ENCODE measurements at regions not wholly inside any gene's neighbourhood (a gene's known extent, or its start where the extent isn't known, plus 50 kb on each side); places are given as distances from the start of the nearest gene placed in this dataset.
"Not testable (repeated sequence)": the region's sequence is repeated elsewhere in the genome, so short reads cannot be mapped to it uniquely, and the experiment has no call there.

- Histone ChIP-seq H3K27ac (no peak overlapping the region), H3K9me3 (peaks cover 0 to 1% (median under 1%) of the 10 kb centered on the region in 8 donors), H3K4me3 (no peak overlapping the region), H3K36me3 (no peaks in the 10 kb centered on the region), H3K27me3 (replicated peaks in 1 of 7) (peaks cover 0 to 48% (median 0%) of the 10 kb centered on the region in 7 donors), H3K4me1 (no peaks in the 10 kb centered on the region)
- intact Hi-C loops (cut with DNase I; ENCODE audit: low total_unique reads), result no loop called here
- 65 to 76% (median 74%) methylated on average over 6 of the region's 6 CpGs for WGBS, 5 donors
- TF ChIP-seq POLR2AphosphoS5 (IDR thresholded peaks at IDR 0.05) (no peak), POLR2A (IDR thresholded peaks at IDR 0.05) (no peak), CTCF (IDR thresholded peaks at IDR 0.05 in 8 of 11, conservative IDR thresholded peaks at IDR 0.05 in 3 of 11) (no peak)
- no peak for DNase-seq
Observed at GRCh38 chr17:45667591-45668171, 116.4 kb upstream of the CRHR1 start.

- TF ChIP-seq CTCF (IDR thresholded peaks at IDR 0.05 in 8 of 11, conservative IDR thresholded peaks at IDR 0.05 in 3 of 11), result no peak
- no peak for TF ChIP-seq POLR2A (IDR thresholded peaks at IDR 0.05)
- TF ChIP-seq POLR2AphosphoS5 (IDR thresholded peaks at IDR 0.05), result no peak
- Histone ChIP-seq H3K4me3 (no peak overlapping the region), H3K9me3 (no peaks in the 10 kb centered on the region), H3K4me1 (no peaks in the 10 kb centered on the region), H3K27me3 (replicated peaks in 1 of 7) (peaks cover 0 to 47% (median 0%) of the 10 kb centered on the region in 7 donors), H3K36me3 (no peaks in the 10 kb centered on the region), H3K27ac (no peak overlapping the region)
- DNase-seq, result no peak
- intact Hi-C loops (cut with DNase I; ENCODE audit: low total_unique reads), result no loop called here
- WGBS, 5 donors, result 80 to 84% (median 82%) methylated on average over 4 of the region's 4 CpGs
Observed at GRCh38 chr17:45668316-45668715, 115.8 kb upstream of the CRHR1 start.

GRCh38 chr17:45672301-45672700 lies 111.8 kb upstream of the CRHR1 start:
- Histone ChIP-seq H3K4me3 (no peak overlapping the region), H3K27ac (no peak overlapping the region), H3K4me1 (no peaks in the 10 kb centered on the region), H3K27me3 (replicated peaks in 1 of 7) (peaks cover 0 to 24% (median 0%) of the 10 kb centered on the region in 7 donors), H3K9me3 (peaks cover 0 to 14% (median 2%) of the 10 kb centered on the region in 8 donors), H3K36me3 (no peaks in the 10 kb centered on the region)
- TF ChIP-seq CTCF (IDR thresholded peaks at IDR 0.05 in 8 of 11, conservative IDR thresholded peaks at IDR 0.05 in 3 of 11) (no peak), POLR2A (IDR thresholded peaks at IDR 0.05) (no peak), POLR2AphosphoS5 (IDR thresholded peaks at IDR 0.05) (no peak)
- DNase-seq, result no peak
- WGBS, 5 donors, result 72 to 80% (median 75%) methylated on average over 15 to 16 of the region's 16 CpGs
- intact Hi-C loops (cut with DNase I; ENCODE audit: low total_unique reads), result no loop called here

GRCh38 chr17:45672792-45673191 lies 111.3 kb upstream of the CRHR1 start:
- DNase-seq, result no peak
- intact Hi-C loops (cut with DNase I; ENCODE audit: low total_unique reads), result no loop called here

GRCh38 chr17:45673759-45674158 lies 110.4 kb upstream of the CRHR1 start:
- intact Hi-C loops (cut with DNase I; ENCODE audit: low total_unique reads); H3K27ac ChIP-seq; DNase-seq; H3K36me3 ChIP-seq; H3K4me1 ChIP-seq; H3K4me3 ChIP-seq: not testable (repeated sequence)
- peaks cover 0 to 14% (median 2%) of the 10 kb centered on the region in 8 donors for H3K9me3 ChIP-seq
- 88 to 95% (median 93%) methylated on average over 5 of the region's 5 CpGs for WGBS, 5 donors
- H3K27me3 ChIP-seq (replicated peaks in 1 of 7), result peaks cover 0 to 30% (median 0%) of the 10 kb centered on the region in 7 donors

More at GRCh38 chr17:45672792-45673191, 111.3 kb upstream of the CRHR1 start:
- no peak overlapping the region for H3K27ac ChIP-seq
- H3K4me1 ChIP-seq, result no peaks in the 10 kb centered on the region
- peaks cover 0 to 23% (median 0%) of the 10 kb centered on the region in 7 donors for H3K27me3 ChIP-seq (replicated peaks in 1 of 7)
- H3K36me3 ChIP-seq, result no peaks in the 10 kb centered on the region
- 76 to 86% (median 84%) methylated on average over 5 of the region's 5 CpGs for WGBS, 5 donors
- H3K9me3 ChIP-seq, result peaks cover 0 to 14% (median 2%) of the 10 kb centered on the region in 8 donors
- H3K4me3 ChIP-seq, result no peak overlapping the region
- TF ChIP-seq CTCF (IDR thresholded peaks at IDR 0.05 in 8 of 11, conservative IDR thresholded peaks at IDR 0.05 in 3 of 11), result no peak
- no peak for TF ChIP-seq POLR2A (IDR thresholded peaks at IDR 0.05)
- TF ChIP-seq POLR2AphosphoS5 (IDR thresholded peaks at IDR 0.05), result no peak
